Lung (tissue), 11 donors: ENCODE measurements at regions not wholly inside any gene's neighbourhood (a gene's known extent, or its start where the extent isn't known, plus 50 kb on each side); places are given as distances from the start of the nearest gene placed in this dataset.

Experiments used
- ATAC-seq: fragments of 200-7000 bp; cut with Tn5 transposase; one replicate; pipeline ENCODE4 v1.9.1; 2020; ENCODE audit warnings: moderate number of reproducible peaks; ENCODE audit not compliant: insufficient read depth, low FRiP score
- DNase-seq, 3 donors: peaks; one replicate each; pipeline ENCODE4 v3.0.0-alpha.2; 2013 to 2017
- H3K27ac ChIP-seq, 2 donors: one replicate each; pipeline ENCODE4 v1.5.1; 2013; ENCODE audit warnings: mild to moderate bottlenecking in 2 of 2, moderate library complexity in 2 of 2, control low read depth in 1 of 2, inconsistent platforms in 1 of 2, low read depth in 1 of 2, low read length in 1 of 2
- H3K27me3 ChIP-seq, 3 donors: one replicate each; pipeline ENCODE4 v1.5.1; 2013; ENCODE audit warnings: low read length in 2 of 3; ENCODE audit not compliant: control insufficient read depth in 3 of 3, insufficient read depth in 3 of 3
- H3K36me3 ChIP-seq, 4 donors: one replicate each; pipeline ENCODE4 v1.5.1; 2013; ENCODE audit warnings: low read length in 4 of 4, mild to moderate bottlenecking in 1 of 4, moderate library complexity in 1 of 4; ENCODE audit not compliant: control insufficient read depth in 4 of 4, insufficient read depth in 4 of 4
- H3K4me1 ChIP-seq, 5 donors: one replicate each; pipeline ENCODE4 v1.5.1; 2013; ENCODE audit warnings: low read length in 5 of 5, mild to moderate bottlenecking in 2 of 5, moderate library complexity in 1 of 5; ENCODE audit not compliant: control insufficient read depth in 5 of 5, insufficient read depth in 5 of 5
- H3K4me3 ChIP-seq: one replicate; pipeline ENCODE4 v1.5.1; 2013; ENCODE audit warnings: mild to moderate bottlenecking, control low read depth, moderate library complexity
- H3K9ac ChIP-seq, 2 donors: one replicate each; pipeline ENCODE4 v1.5.1; 2013; ENCODE audit warnings: low read length in 2 of 2, control low read depth in 1 of 2; ENCODE audit not compliant: insufficient read depth in 1 of 2
- H3K9me3 ChIP-seq, 4 donors: one replicate each; pipeline ENCODE4 v1.5.1; 2013; ENCODE audit warnings: low read length in 3 of 4, mild to moderate bottlenecking in 1 of 4, moderate library complexity in 1 of 4; ENCODE audit not compliant: control insufficient read depth in 4 of 4, insufficient read depth in 3 of 4
- CTCF ChIP-seq: IDR thresholded peaks from 2 replicates; pipeline ENCODE4 v1.5.1; 2012; ENCODE audit warnings: mild to moderate bottlenecking; ENCODE audit errors: control extremely low read depth, extremely low read depth
- WGBS, 2 donors: extraction: QIAGEN DNeasy Blood & Tissue Kit; methylation state at CpG; one replicate each; pipeline ENCODE4 v1.1.7; 2013; 5-methylcytosine and 5-hydroxymethylcytosine counted together
- donor health status: control.
- donor health status: control.
- donor health status: Bipolar disorder and iron deficiency.
- donor health status: healthy.
- donor health status: DM: yes; HTN: yes; CAD: no.

- 64 to 72% methylated on average over 4 of the region's 4 CpGs for WGBS, 2 donors
- H3K4me3 ChIP-seq, result no peak overlapping the region
- H3K36me3 ChIP-seq, result no peaks in the 10 kb centered on the region
- DNase-seq (no peak), ATAC-seq (no peak)
- no peak for TF ChIP-seq CTCF
- peaks cover 0 to 9% (median 3%) of the 10 kb centered on the region in 4 donors for H3K9me3 ChIP-seq
- no peaks in the 10 kb centered on the region for H3K27me3 ChIP-seq
- H3K27ac ChIP-seq, result no peak overlapping the region
- no peaks in the 10 kb centered on the region for H3K4me1 ChIP-seq
- no peak overlapping the region for H3K9ac ChIP-seq
Measured at GRCh38 chr15:19992428-19992827, 549.2 kb downstream of the GOLGA6L6 start.

GRCh38 chr15:19988094-19988660 is 553.4 kb downstream of the GOLGA6L6 start:
- H3K27me3 ChIP-seq, result no peaks in the 10 kb centered on the region
- H3K9ac ChIP-seq, result no peak overlapping the region
- DNase-seq (no peak), ATAC-seq (no peak)
- TF ChIP-seq CTCF, result no peak
- 62 to 66% methylated on average over 5 of the region's 5 CpGs for WGBS, 2 donors
- no peaks in the 10 kb centered on the region for H3K4me1 ChIP-seq
- no peak overlapping the region for H3K4me3 ChIP-seq
- H3K9me3 ChIP-seq, result peaks cover 0 to 15% (median 5%) of the 10 kb centered on the region in 4 donors
- no peak overlapping the region for H3K27ac ChIP-seq
- no peaks in the 10 kb centered on the region for H3K36me3 ChIP-seq

GRCh38 chr15:19987389-19988048 is 554.1 kb downstream of the GOLGA6L6 start:
- H3K27me3 ChIP-seq, result no peaks in the 10 kb centered on the region
- H3K4me1 ChIP-seq, result no peaks in the 10 kb centered on the region
- no peak for DNase-seq
- 26 to 32% methylated on average over 13 of the region's 13 CpGs for WGBS, 2 donors
- no peak for TF ChIP-seq CTCF
- H3K4me3 ChIP-seq, result no peak overlapping the region
- no peak overlapping the region for H3K9ac ChIP-seq
- H3K9me3 ChIP-seq, result peaks cover 0 to 15% (median 5%) of the 10 kb centered on the region in 4 donors
- H3K27ac ChIP-seq, result no peak overlapping the region
- ATAC-seq, result no peak
- H3K36me3 ChIP-seq, result no peaks in the 10 kb centered on the region
